ENCODE measurements at regions not wholly inside any gene's neighbourhood (a gene's known extent, or its start where the extent isn't known, plus 50 kb on each side); places are given as distances from the start of the nearest gene placed in this dataset.

DNA sequence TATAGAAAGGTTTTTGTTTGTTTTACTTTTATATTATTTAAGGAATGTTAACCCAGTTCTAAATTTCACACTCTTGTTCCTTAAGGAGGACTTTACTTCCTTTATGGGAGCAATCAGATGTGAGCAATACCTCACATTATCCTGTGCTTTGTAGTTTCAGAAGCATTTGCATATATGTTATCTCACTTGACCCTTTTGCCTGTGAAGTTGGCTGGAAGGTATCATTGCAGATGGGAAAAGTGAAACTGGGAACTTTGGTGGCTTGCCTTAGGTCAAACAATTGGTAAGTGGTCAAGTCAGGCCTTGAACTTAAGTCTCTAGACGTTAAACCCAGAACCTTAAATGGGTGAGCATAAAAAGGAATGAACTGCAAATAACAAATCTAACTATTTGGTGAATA, 90.6 kb downstream of the AREG start:
- Histone ChIP-seq H2AFZ (ENCODE audit: low read depth, low read length) (no peak overlapping the region), H3K4me3 (ENCODE audit: low read length) (no peak overlapping the region), H3K27me3 (ENCODE audit: insufficient read depth, low read length) (no peaks in the 10 kb centered on the region), H3K9me3 (ENCODE audit: low read length) (no peaks in the 10 kb centered on the region), H3K4me1 (ENCODE audit: insufficient read depth, low read length) (no peaks in the 10 kb centered on the region), H3K36me3 (ENCODE audit: insufficient read depth, low read length) (no peaks in the 10 kb centered on the region)

DNA sequence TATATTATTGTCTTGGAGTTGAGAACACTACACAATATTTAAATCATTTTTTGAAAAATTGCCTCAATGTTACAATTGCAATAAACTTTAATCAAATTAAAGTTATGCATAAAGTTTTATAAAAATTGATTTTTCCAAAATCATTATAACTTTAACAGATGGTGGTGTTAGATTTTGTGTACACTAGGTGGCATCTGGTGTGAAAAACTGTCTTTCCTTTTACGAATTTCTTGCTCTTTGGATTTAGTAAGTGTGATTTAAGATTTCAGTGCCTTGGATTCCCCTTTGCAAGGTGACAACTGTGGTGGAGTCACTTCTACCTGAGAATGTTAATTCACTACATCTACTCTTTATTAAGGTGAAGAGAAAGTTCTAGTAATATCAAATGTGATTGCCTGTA, 91.6 kb downstream of the AREG start:
- Histone ChIP-seq H2AFZ (ENCODE audit: low read depth, low read length) (no peak overlapping the region), H3K27me3 (ENCODE audit: insufficient read depth, low read length) (no peaks in the 10 kb centered on the region), H3K9me3 (ENCODE audit: low read length) (no peaks in the 10 kb centered on the region), H3K36me3 (ENCODE audit: insufficient read depth, low read length) (no peaks in the 10 kb centered on the region), H3K4me1 (ENCODE audit: insufficient read depth, low read length) (no peaks in the 10 kb centered on the region), H3K4me3 (ENCODE audit: low read length) (no peak overlapping the region)

DNA sequence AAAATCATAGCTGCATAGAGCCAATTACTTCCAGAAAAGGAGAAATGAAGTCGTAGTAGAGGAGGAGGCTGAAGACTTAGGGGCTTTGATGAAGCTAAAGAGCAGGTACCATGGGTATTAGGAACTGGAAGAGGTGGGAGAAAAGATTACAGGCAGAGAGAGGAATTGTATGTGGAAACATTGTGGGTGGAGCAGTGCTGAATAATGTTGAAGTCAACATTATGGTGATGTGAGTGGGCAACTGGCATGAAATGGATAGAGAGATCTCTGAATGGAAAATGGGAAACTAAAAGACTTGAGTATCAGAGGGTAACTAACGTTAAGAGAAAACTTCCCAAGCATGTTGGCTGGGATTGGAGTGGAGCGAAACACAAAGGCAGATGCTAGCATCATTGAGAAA, 92.5 kb downstream of the AREG start:
- H3K9me3 ChIP-seq (ENCODE audit: low read length) = no peaks in the 10 kb centered on the region
- H2AFZ ChIP-seq (ENCODE audit: low read depth, low read length) = no peak overlapping the region
- no peaks in the 10 kb centered on the region for H3K27me3 ChIP-seq (ENCODE audit: insufficient read depth, low read length)
- no peak overlapping the region for H3K4me3 ChIP-seq (ENCODE audit: low read length)
- no peaks in the 10 kb centered on the region for H3K36me3 ChIP-seq (ENCODE audit: insufficient read depth, low read length)
- H3K4me1 ChIP-seq (ENCODE audit: insufficient read depth, low read length) = no peaks in the 10 kb centered on the region

DNA sequence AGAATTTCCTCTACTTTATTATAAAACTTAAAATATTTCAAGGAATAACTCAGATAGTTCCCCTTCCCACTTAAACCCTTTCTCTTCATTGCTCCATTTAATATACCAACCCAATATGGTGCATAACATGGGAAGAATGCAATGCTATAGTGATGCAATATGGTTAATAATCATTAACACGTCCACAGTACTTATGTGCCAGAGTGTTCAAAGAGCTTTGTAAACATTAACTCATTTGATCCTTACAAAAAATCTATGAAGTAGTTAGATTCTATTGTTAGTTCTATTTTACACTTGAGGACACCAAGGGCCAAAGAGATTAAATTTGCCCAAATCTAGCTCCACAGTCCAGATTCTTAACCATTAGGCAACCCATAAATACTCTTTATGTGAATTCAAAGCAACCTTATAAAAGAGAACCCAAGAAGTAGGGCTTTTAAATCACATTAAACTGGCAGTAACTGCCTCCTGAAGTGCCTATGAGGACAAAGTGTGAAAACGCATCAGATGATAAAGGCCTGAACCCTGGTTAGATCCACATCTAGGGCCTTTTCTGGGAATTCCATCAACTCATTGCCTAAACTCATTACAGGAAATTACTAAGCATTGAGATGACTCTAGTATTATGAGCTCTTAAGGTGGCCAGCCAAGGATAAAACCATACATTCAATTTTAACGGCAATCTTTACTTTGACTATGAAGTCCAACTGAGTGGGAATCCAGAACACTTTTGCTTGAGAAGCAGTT, 94.3 kb downstream of the AREG start:
- Histone ChIP-seq H3K36me3 (ENCODE audit: insufficient read depth, low read length) (no peaks in the 10 kb centered on the region), H3K4me1 (ENCODE audit: insufficient read depth, low read length) (no peaks in the 10 kb centered on the region), H3K4me3 (ENCODE audit: low read length) (no peak overlapping the region), H3K9me3 (ENCODE audit: low read length) (no peaks in the 10 kb centered on the region), H2AFZ (ENCODE audit: low read depth, low read length) (no peak overlapping the region), H3K27me3 (ENCODE audit: insufficient read depth, low read length) (no peaks in the 10 kb centered on the region)

DNA sequence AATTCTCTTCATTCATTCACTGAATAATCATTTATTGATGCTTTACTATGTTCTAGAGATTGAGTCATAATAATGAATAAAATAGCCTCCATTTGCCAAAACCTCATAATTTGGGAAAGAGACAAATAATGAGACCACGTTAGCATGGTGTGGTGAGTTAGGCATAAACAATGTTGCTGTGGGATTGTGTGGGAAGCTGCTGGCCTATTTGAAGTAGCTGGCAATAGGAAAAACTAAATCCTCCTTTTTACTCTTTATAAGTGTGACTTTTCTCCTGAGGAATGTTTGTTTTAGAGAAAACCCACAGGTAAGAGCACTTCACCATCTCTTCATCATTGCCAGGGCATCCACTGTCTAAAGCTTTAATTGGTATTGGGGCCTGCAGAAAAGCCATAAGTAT, 95.3 kb downstream of the AREG start:
- Histone ChIP-seq H2AFZ (ENCODE audit: low read depth, low read length) (no peak overlapping the region), H3K4me1 (ENCODE audit: insufficient read depth, low read length) (no peaks in the 10 kb centered on the region), H3K4me3 (ENCODE audit: low read length) (no peak overlapping the region), H3K36me3 (ENCODE audit: insufficient read depth, low read length) (no peaks in the 10 kb centered on the region), H3K9me3 (ENCODE audit: low read length) (no peaks in the 10 kb centered on the region), H3K27me3 (ENCODE audit: insufficient read depth, low read length) (no peaks in the 10 kb centered on the region)

DNA sequence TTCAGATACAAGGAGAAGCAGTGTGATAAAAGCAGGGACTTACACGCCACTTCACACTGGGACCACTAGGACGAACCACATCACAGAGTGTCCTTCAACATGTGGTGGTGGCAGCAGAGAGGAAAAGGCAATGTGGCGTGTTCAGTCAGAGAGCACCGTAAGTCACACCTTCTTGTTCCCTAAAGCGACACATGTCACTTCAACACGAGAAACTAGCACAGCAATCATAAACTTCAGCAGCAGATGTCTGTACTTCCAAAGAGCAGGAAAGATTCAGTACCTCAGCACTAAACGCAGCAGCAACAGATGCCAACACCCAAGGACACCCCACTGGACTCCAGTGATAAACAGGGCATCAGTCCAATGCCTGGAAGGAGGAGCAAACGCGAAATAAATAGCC, 96.7 kb downstream of the AREG start:
- Histone ChIP-seq H3K4me1 (ENCODE audit: insufficient read depth, low read length) (no peaks in the 10 kb centered on the region), H2AFZ (ENCODE audit: low read depth, low read length) (no peak overlapping the region), H3K9me3 (ENCODE audit: low read length) (no peaks in the 10 kb centered on the region), H3K4me3 (ENCODE audit: low read length) (no peak overlapping the region), H3K27me3 (ENCODE audit: insufficient read depth, low read length) (no peaks in the 10 kb centered on the region), H3K36me3 (ENCODE audit: insufficient read depth, low read length) (no peaks in the 10 kb centered on the region)

DNA sequence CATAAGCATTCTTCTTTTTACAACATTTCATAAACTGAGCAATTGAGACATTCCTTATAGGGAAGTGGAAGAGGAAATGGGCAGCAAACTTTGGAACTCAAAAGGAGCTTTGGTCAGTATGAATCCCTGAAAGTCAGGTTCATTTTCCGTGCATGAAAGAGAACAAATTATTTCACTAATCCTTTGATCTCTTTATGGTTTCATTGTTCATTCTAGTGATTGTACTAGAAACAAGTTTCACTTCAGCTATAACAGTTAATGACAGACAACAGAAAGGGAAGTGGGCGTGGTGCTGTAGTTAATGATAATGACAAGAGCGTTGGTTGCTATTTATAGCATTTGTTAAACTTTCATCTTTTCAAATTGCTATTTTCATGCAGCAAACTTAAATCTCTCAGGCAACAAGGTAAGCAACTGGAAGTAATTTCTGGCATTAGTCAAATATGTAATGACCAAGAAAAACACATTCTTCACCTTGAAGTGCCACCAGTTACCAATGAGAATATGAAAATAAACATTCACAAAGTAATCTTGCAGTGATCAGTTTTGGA, 98.4 kb downstream of the AREG start:
- H3K27me3 ChIP-seq (ENCODE audit: insufficient read depth, low read length) = no peaks in the 10 kb centered on the region
- H3K9me3 ChIP-seq (ENCODE audit: low read length) = no peaks in the 10 kb centered on the region
- H3K4me1 ChIP-seq (ENCODE audit: insufficient read depth, low read length) = no peaks in the 10 kb centered on the region
- no peak overlapping the region for H3K4me3 ChIP-seq (ENCODE audit: low read length)
- no peaks in the 10 kb centered on the region for H3K36me3 ChIP-seq (ENCODE audit: insufficient read depth, low read length)
- no peak overlapping the region for H2AFZ ChIP-seq (ENCODE audit: low read depth, low read length)

DNA sequence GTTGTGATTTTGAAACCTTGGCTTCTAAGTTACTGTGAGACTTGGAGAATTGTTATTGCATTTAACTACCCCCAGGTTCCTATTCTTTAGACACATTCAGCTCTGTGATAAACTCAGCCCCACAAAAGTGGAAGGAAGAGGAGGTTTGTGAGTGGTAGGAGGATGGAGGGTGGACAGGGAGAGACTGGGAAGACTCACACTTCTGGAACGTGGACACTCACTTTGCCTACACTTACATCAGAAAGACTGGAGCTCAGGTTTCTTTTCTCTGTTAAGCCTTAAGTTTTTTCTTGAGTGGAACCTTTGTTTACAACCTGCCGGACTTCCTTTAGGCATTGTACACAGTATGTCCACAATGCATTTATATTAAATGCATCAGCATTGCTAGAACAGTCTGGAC, 99.0 kb downstream of the AREG start:
- H3K9me3 ChIP-seq (ENCODE audit: low read length) = no peaks in the 10 kb centered on the region
- no peaks in the 10 kb centered on the region for H3K4me1 ChIP-seq (ENCODE audit: insufficient read depth, low read length)
- H3K27me3 ChIP-seq (ENCODE audit: insufficient read depth, low read length) = no peaks in the 10 kb centered on the region
- no peak overlapping the region for H3K4me3 ChIP-seq (ENCODE audit: low read length)
- H3K36me3 ChIP-seq (ENCODE audit: insufficient read depth, low read length) = no peaks in the 10 kb centered on the region
- no peak overlapping the region for H2AFZ ChIP-seq (ENCODE audit: low read depth, low read length)

DNA sequence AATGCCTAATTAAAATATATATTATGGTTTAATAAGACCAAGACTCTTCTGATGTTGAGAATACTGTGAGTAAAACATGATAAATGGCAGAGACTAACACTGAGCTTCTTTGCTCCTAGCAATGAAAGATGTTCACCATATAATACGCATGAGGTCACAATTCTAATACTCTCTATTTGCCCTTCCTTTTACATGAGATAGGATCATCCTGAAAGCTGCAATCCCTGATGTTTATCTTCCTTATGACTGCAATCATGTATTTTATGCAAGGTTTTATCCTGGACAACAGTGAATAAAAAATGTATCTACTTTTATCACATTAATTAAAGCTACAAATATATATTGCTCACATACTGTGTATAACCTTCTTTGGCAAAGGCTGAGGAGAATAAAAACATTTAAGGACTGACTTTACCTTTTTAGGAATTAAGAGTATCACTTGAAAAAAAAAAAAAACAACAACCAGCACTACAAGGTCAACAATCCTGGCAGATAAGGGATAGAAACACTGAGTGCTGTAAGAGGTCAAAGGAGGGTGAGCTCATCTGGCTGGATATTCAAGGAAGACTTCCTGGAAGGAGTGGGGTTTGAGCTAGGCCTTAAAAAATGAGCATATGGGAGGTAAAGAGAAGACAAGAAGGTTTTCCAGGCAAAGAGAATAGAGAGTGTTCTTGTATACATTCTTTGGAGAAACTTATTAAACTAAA, 99.9 kb downstream of the AREG start:
- H2AFZ ChIP-seq (ENCODE audit: low read depth, low read length) = no peak overlapping the region
- H3K9me3 ChIP-seq (ENCODE audit: low read length) = no peaks in the 10 kb centered on the region
- no peak overlapping the region for H3K4me3 ChIP-seq (ENCODE audit: low read length)
- H3K36me3 ChIP-seq (ENCODE audit: insufficient read depth, low read length) = no peaks in the 10 kb centered on the region
- H3K4me1 ChIP-seq (ENCODE audit: insufficient read depth, low read length) = no peaks in the 10 kb centered on the region
- no peaks in the 10 kb centered on the region for H3K27me3 ChIP-seq (ENCODE audit: insufficient read depth, low read length)

DNA sequence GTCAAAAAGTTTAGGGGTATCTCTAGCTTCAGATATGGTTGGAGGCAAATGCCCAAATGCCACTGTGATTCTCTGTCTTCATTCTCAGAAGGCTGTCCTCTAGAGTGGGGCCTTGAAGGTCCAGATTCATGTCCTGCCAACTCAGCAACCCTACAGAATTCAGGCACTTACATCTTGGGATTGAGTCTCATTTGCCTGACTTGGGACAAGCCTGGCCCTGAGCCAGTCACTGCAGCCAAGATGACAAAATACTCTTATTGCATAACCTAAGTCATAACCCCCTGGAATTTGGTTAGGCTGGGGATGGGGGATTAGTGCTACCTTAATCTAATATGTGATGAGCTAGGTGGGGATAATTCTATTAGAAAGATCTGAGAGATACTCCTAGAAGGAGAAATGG, 100.5 kb downstream of the AREG start:
- Histone ChIP-seq H3K4me3 (ENCODE audit: low read length) (no peak overlapping the region), H3K9me3 (ENCODE audit: low read length) (no peaks in the 10 kb centered on the region), H3K27me3 (ENCODE audit: insufficient read depth, low read length) (no peaks in the 10 kb centered on the region), H3K4me1 (ENCODE audit: insufficient read depth, low read length) (no peaks in the 10 kb centered on the region), H2AFZ (ENCODE audit: low read depth, low read length) (no peak overlapping the region), H3K36me3 (ENCODE audit: insufficient read depth, low read length) (no peaks in the 10 kb centered on the region)

DNA sequence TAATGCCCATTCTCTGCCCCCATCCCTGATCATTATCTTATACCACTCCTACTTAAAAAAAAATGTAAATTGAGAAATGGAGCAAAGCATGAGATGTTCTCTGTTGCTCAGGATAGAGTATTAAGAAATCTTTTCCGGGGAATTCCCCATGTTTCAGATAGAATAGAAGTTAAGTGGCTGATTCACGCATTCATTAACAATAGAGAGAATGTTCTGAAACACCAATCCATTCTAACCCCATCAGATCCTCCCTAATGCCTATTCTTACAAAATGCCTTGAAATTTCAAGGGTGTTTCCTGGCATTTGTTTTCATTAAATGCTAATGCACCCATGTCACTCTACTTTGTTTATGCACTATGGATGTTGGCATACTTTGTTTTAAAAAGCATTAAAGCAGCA, 101.1 kb downstream of the AREG start:
- no peaks in the 10 kb centered on the region for H3K4me1 ChIP-seq (ENCODE audit: insufficient read depth, low read length)
- H2AFZ ChIP-seq (ENCODE audit: low read depth, low read length) = no peak overlapping the region
- no peaks in the 10 kb centered on the region for H3K36me3 ChIP-seq (ENCODE audit: insufficient read depth, low read length)
- no peaks in the 10 kb centered on the region for H3K27me3 ChIP-seq (ENCODE audit: insufficient read depth, low read length)
- no peaks in the 10 kb centered on the region for H3K9me3 ChIP-seq (ENCODE audit: low read length)
- H3K4me3 ChIP-seq (ENCODE audit: low read length) = no peak overlapping the region

DNA sequence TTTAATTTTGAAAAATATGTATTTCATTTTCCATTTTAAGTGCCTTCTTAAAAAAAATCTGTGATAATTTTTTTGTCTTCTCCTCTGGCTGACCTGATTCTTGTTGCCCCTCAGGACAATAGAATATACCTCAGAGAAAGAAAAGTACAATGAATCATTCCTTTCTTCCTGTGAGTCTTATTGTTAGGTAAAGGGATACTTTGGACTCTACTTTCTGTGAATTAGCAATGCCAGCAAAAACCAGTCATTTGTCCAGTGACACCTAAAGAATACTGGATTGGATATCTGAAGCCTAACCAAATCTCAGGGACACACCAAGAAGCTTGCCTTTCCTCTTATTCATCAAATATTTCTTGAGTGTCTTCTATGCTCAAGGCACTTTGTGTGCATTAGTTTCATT, 102.1 kb downstream of the AREG start:
- Histone ChIP-seq H2AFZ (ENCODE audit: low read depth, low read length) (no peak overlapping the region), H3K9me3 (ENCODE audit: low read length) (no peaks in the 10 kb centered on the region), H3K27me3 (ENCODE audit: insufficient read depth, low read length) (no peaks in the 10 kb centered on the region), H3K4me3 (ENCODE audit: low read length) (no peak overlapping the region), H3K36me3 (ENCODE audit: insufficient read depth, low read length) (no peaks in the 10 kb centered on the region), H3K4me1 (ENCODE audit: insufficient read depth, low read length) (no peaks in the 10 kb centered on the region)

DNA sequence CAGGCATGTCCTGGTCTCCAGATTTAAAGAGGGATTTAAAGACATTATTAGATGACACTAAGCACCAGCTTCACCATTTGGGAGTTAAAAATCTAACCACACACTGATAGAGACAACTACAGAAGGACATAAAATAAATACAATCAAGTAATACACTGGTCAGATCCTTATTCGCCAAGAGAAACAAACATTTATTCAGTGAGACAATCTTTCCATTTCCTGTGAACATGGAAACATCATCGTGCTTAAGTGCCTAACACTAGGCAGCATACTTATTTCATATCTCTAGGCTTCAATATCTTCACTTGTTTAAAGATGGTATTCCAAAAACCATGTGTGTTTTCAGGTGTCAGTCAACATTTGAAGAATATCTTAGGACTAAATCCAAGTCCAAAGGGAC, 103.6 kb downstream of the AREG start:
- Histone ChIP-seq H3K9me3 (ENCODE audit: low read length) (no peaks in the 10 kb centered on the region), H2AFZ (ENCODE audit: low read depth, low read length) (no peak overlapping the region), H3K36me3 (ENCODE audit: insufficient read depth, low read length) (no peaks in the 10 kb centered on the region), H3K4me1 (ENCODE audit: insufficient read depth, low read length) (no peaks in the 10 kb centered on the region), H3K27me3 (ENCODE audit: insufficient read depth, low read length) (no peaks in the 10 kb centered on the region), H3K4me3 (ENCODE audit: low read length) (no peak overlapping the region)

Measured in neuron (in vitro differentiated cells).